Caco-2 (cell line): ENCODE measurements at regions not wholly inside any gene's neighbourhood (a gene's known extent, or its start where the extent isn't known, plus 50 kb on each side); places are given as distances from the start of the nearest gene placed in this dataset.

ENCODE experiments used
- BruUV-seq: library from RNA; stranded (reverse); fragments of 400-500 nt; replicated peaks from 2 replicates; lab custom pipeline; 2021; lab: Mats Ljungman, UMichigan
- CTCF ChIA-PET: fragments of 300-600 bp; sonication (Branson Sonifier 250); formaldehyde crosslinking; loops from one replicate; lab custom pipeline; 2022; ENCODE audit warnings: antibody characterized with exemption; lab: Charles Lee
- POLR2A ChIA-PET: fragments of 300-600 bp; sonication (Branson Sonifier 250); formaldehyde crosslinking; loops from one replicate; lab custom pipeline; 2022; ENCODE audit warnings: antibody characterized with exemption; lab: Charles Lee
- DNase-seq, 2 experiments: peaks; one replicate each; pipeline versions ENCODE4 v3.0.0 to v3.0.0-alpha.2; 2020 to 2022
- H3K27me3 ChIP-seq: replicated peaks from 2 replicates; pipeline ENCODE4 v1.6.0; 2011; ENCODE audit warnings: low read length; ENCODE audit not compliant: control insufficient read depth, insufficient read depth
- H3K36me3 ChIP-seq: 2 replicates; pipeline ENCODE4 v1.5.1; 2011; ENCODE audit warnings: low read length; ENCODE audit not compliant: control insufficient read depth, insufficient read depth
- H3K4me1 ChIP-seq: fragments of 250-450 bp; sonication (Bioruptor Pico); 2 replicates; pipeline ENCODE4 v1.5.1; 2020; ENCODE audit warnings: mild to moderate bottlenecking
- H3K4me3 ChIP-seq: 2 replicates; pipeline ENCODE4 v1.5.1; 2011; ENCODE audit warnings: low read depth, mild to moderate bottlenecking, control low read depth, low read length
- H3K9me3 ChIP-seq: fragments of 250-450 bp; sonication (Bioruptor Pico); 2 replicates; pipeline ENCODE4 v1.5.1; 2020; ENCODE audit warnings: mild to moderate bottlenecking, moderate library complexity
- H3K27ac Mint-ChIP-seq: one replicate; pipeline ENCODE4 v1.8.0; 2022; ENCODE audit warnings: mixed read lengths; ENCODE audit not compliant: unreplicated experiment
- H3K27me3 Mint-ChIP-seq: one replicate; pipeline ENCODE4 v1.8.0; 2022; ENCODE audit warnings: mixed read lengths; ENCODE audit not compliant: insufficient read depth, unreplicated experiment
- H3K36me3 Mint-ChIP-seq: one replicate; pipeline ENCODE4 v1.8.0; 2022; ENCODE audit warnings: mild to moderate bottlenecking, mixed read lengths; ENCODE audit not compliant: insufficient read depth, unreplicated experiment
- H3K4me1 Mint-ChIP-seq: one replicate; pipeline ENCODE4 v1.8.0; 2022; ENCODE audit warnings: low read depth, mixed read lengths; ENCODE audit not compliant: unreplicated experiment
- H3K4me3 Mint-ChIP-seq: one replicate; pipeline ENCODE4 v1.8.0; 2022; ENCODE audit warnings: mild to moderate bottlenecking, moderate library complexity, mixed read lengths; ENCODE audit not compliant: unreplicated experiment
- H3K9me3 Mint-ChIP-seq: one replicate; pipeline ENCODE4 v1.8.0; 2022; ENCODE audit warnings: mixed read lengths; ENCODE audit not compliant: unreplicated experiment
- CTCF ChIP-seq, 2 experiments: fragments of 200-600 bp in 1 of 2; IDR thresholded peaks; 1 replicate in 1 of 2; 2 replicates in 1 of 2; pipeline versions ENCODE4 v1.5.1 to v1.8.0; 2011 to 2022; ENCODE audit warnings: antibody characterized with exemption in 1 of 2, control low read depth in 1 of 2, inconsistent platforms in 1 of 2, low read depth in 1 of 2, low read length in 1 of 2, mild to moderate bottlenecking in 1 of 2, moderate library complexity in 1 of 2; ENCODE audit not compliant: insufficient read depth in 1 of 2, severe bottlenecking in 1 of 2, unreplicated experiment in 1 of 2
- intact Hi-C: fragments of 100-400 bp; cut with micrococcal nuclease; formaldehyde crosslinking; loops from one replicate; pipeline ENCODE4 v1.10.0; 2022; ENCODE audit not compliant: unreplicated experiment

DNA sequence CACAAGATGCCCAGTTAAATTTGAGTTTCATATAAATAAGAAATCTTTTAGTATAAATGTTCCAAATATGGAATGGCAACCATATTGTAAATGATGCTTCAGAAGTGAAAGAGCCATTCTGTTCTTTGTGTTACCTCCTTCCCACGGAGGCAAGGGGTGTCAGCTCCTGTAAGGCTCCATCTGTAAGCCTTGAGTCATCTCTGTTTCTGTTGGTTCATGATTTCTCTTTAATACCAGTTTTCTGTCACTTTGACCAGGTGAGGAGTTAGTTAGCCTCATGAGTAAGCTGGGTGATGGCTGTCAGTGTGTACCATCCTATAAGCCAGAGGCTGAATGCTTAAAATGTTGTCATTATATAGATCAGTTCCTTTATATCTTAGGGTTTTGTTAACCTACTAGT lies 61.9 kb downstream of the TMEM30B start:
- no peak for TF ChIP-seq CTCF (IDR thresholded peaks at IDR 0.05; ENCODE audit: insufficient read depth in 1 of 2, low read depth in 1 of 2, low read length in 1 of 2, severe bottlenecking in 1 of 2, unreplicated experiment in 1 of 2)
- ChIA-PET CTCF (no interaction called here), POLR2A (no interaction called here)
- no peaks in the 10 kb centered on the region for H3K36me3 Mint-ChIP-seq
- no peaks in the 10 kb centered on the region for H3K4me1 ChIP-seq
- no peaks in the 10 kb centered on the region for H3K9me3 Mint-ChIP-seq
- no peak overlapping the region for H3K27ac Mint-ChIP-seq
- no TSS peak for BruUV-seq
- H3K36me3 ChIP-seq: no peaks in the 10 kb centered on the region
- no peak overlapping the region for H3K4me3 Mint-ChIP-seq
- H3K4me3 ChIP-seq: no peak overlapping the region
- DNase-seq: no peak
- peaks cover 18% of the 10 kb centered on the region for H3K27me3 Mint-ChIP-seq
- no peaks in the 10 kb centered on the region for H3K9me3 ChIP-seq
- no peaks in the 10 kb centered on the region for H3K27me3 ChIP-seq
- H3K4me1 Mint-ChIP-seq: peaks cover 16% of the 10 kb centered on the region
- intact Hi-C loops: no loop called here

DNA sequence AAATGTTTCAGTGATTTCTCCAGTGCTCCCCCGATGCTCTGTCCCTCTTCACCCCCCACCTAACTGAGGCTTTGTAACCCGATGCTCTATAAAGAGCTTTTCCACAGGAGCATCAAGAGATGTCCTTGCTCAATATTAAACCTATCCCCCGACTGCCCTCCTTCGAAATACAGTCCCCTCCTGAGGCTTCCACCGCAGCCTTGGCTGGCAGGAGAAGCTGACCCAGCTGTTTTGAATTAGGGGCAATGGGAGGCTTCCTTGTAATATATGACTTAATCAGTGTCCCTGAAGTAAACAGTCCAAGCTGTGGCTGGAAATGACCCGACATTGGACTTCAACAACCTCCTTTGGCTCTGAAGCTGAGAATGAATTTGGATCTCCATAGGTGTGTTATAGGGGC lies 62.4 kb downstream of the TMEM30B start:
- peaks cover 18% of the 10 kb centered on the region for H3K27me3 Mint-ChIP-seq
- Histone ChIP-seq H3K36me3 (no peaks in the 10 kb centered on the region), H3K9me3 (no peaks in the 10 kb centered on the region), H3K4me1 (no peaks in the 10 kb centered on the region), H3K27me3 (no peaks in the 10 kb centered on the region), H3K4me3 (no peak overlapping the region)
- H3K4me1 Mint-ChIP-seq: peaks cover 16% of the 10 kb centered on the region
- intact Hi-C loops: no loop called here
- ChIA-PET CTCF (no interaction called here), POLR2A (no interaction called here)
- H3K9me3 Mint-ChIP-seq: no peaks in the 10 kb centered on the region
- no peaks in the 10 kb centered on the region for H3K36me3 Mint-ChIP-seq
- no TSS peak for BruUV-seq
- no peak overlapping the region for H3K27ac Mint-ChIP-seq
- H3K4me3 Mint-ChIP-seq: no peak overlapping the region
- no peak for DNase-seq
- TF ChIP-seq CTCF (IDR thresholded peaks at IDR 0.05; ENCODE audit: insufficient read depth in 1 of 2, low read depth in 1 of 2, low read length in 1 of 2, severe bottlenecking in 1 of 2, unreplicated experiment in 1 of 2): no peak

DNA sequence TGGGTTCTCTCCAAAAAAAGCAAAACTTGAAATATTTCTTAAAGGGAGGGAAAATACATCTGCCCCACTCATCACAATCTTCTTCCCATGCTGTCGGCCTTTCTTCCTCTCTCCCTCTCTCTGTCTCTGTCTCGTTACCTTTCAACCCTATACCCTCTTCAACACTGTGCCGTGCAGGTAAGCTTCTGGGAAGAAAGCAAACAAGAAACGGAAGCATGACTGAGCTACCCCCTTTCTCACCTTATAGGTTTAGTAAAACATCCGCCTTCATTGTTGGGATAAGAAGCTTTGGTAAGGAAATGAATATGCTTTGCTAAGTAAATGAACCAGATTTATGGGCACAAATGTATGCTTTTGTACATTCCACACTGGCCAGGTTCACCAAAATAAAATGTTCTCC lies 63.0 kb downstream of the TMEM30B start:
- Histone ChIP-seq H3K9me3 (no peaks in the 10 kb centered on the region), H3K4me1 (no peaks in the 10 kb centered on the region), H3K27me3 (no peaks in the 10 kb centered on the region), H3K4me3 (no peak overlapping the region), H3K36me3 (no peaks in the 10 kb centered on the region)
- BruUV-seq: no TSS peak
- TF ChIP-seq CTCF (IDR thresholded peaks at IDR 0.05; ENCODE audit: insufficient read depth in 1 of 2, low read depth in 1 of 2, low read length in 1 of 2, severe bottlenecking in 1 of 2, unreplicated experiment in 1 of 2): no peak
- Mint-ChIP-seq H3K9me3 (no peaks in the 10 kb centered on the region), H3K27ac (no peak overlapping the region), H3K4me3 (no peak overlapping the region), H3K27me3 (peaks cover 18% of the 10 kb centered on the region), H3K36me3 (no peaks in the 10 kb centered on the region), H3K4me1 (peaks cover 16% of the 10 kb centered on the region)
- no peak for DNase-seq
- CTCF ChIA-PET: no interaction called here
- intact Hi-C loops: no loop called here
- POLR2A ChIA-PET: no interaction called here
